ACC112 (cell line): ENCODE measurements at regions not wholly inside any gene's neighbourhood (a gene's known extent, or its start where the extent isn't known, plus 50 kb on each side); places are given as distances from the start of the nearest gene placed in this dataset.

ENCODE experiments used
- H2AFZ ChIP-seq: fragments of 200-600 bp; sonication (generic); one replicate; pipeline ENCODE4 v1.6.0; 2017; ENCODE audit warnings: antibody characterized with exemption, low read length; ENCODE audit not compliant: unreplicated experiment
- H3K27ac ChIP-seq: fragments of 200-600 bp; sonication (generic); 2 replicates; pipeline ENCODE4 v1.5.1; 2014; ENCODE audit warnings: low read depth, mild to moderate bottlenecking, antibody characterized with exemption, low read length, moderate library complexity
- H3K27me3 ChIP-seq: fragments of 200-600 bp; sonication (generic); 2 replicates; pipeline ENCODE4 v1.6.1; 2014; ENCODE audit warnings: mild to moderate bottlenecking, antibody characterized with exemption, low read length, moderate library complexity, mixed read lengths; ENCODE audit not compliant: insufficient read depth
- H3K36me3 ChIP-seq: fragments of 200-600 bp; sonication (generic); 2 replicates; pipeline ENCODE4 v1.6.1; 2016; ENCODE audit warnings: mild to moderate bottlenecking, antibody characterized with exemption, low read length, moderate library complexity, mixed read lengths; ENCODE audit not compliant: insufficient read depth
- H3K4me1 ChIP-seq: fragments of 200-600 bp; sonication (generic); one replicate; pipeline ENCODE4 v1.6.1; 2016; ENCODE audit warnings: low read length, mixed read lengths; ENCODE audit not compliant: insufficient read depth, unreplicated experiment, control insufficient read depth
- H3K4me3 ChIP-seq: fragments of 200-600 bp; sonication (generic); 2 replicates; pipeline ENCODE4 v1.5.1; 2014; ENCODE audit warnings: mild to moderate bottlenecking, low read depth, low read length
- H3K79me2 ChIP-seq: fragments of 200-600 bp; sonication (generic); one replicate; pipeline ENCODE4 v1.6.0; 2016; ENCODE audit warnings: low read length; ENCODE audit not compliant: control insufficient read depth, unreplicated experiment, insufficient read depth

DNA sequence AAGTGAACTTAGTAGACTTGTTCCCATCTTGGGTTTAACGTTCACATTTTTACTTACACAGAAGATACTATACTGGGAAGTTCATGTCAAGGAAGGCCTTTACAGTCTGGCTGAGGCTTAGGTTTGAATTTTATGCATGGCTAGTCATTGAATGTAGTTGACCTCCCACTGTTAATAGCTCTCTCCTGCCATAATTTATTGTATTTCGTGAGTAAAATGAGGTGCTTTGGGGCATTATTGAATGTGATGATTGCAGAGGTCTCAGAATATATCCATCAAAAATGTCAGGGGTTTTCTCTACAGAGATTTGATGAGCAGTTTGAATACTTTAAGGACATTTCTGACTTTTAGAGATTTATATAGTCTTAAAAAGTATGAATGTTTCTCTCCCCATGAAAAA is 356.6 kb upstream of the GRM7 start:
- Histone ChIP-seq H3K4me1 (no peaks in the 10 kb centered on the region), H3K79me2 (no peaks in the 10 kb centered on the region), H3K36me3 (no peaks in the 10 kb centered on the region), H3K27ac (no peak overlapping the region), H3K27me3 (no peaks in the 10 kb centered on the region), H2AFZ (no peak overlapping the region), H3K4me3 (no peak overlapping the region)

DNA sequence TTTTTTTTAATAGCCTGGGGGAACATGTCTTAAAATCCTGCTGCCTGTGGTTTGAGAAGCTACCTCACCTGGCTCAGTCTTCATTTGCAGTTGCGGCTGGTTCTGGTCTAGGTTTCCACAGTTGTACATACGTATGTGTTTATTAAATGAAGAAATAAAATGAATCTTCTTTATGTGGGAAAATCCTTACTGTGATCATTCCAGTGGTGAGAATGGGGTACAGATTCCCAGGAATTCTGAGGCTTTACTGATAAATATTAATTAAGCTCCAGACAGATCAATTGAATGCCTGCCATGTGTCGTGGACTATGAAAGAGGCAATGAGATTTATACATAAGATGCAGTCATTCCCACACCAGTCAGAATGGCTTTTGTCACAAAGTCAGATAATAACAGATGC is 356.1 kb upstream of the GRM7 start:
- Histone ChIP-seq H3K27ac (no peak overlapping the region), H3K36me3 (no peaks in the 10 kb centered on the region), H2AFZ (no peak overlapping the region), H3K4me3 (no peak overlapping the region), H3K79me2 (no peaks in the 10 kb centered on the region), H3K27me3 (no peaks in the 10 kb centered on the region), H3K4me1 (no peaks in the 10 kb centered on the region)

DNA sequence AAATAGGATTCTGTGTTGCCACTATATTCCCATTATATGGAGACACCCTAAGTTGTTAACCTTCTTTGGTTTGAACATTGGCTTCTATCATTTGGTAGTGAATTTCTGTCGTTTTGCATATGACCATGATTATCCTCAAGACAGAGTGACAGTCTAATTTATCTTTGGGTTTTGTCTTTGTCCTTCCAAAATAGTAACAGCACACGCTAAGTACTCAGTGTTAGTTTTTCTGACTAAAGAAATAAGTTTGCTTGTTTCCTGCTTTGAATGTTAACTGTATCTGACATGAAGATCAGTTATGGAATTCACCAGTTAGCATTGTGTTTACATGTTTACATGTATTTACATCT is 352.5 kb upstream of the GRM7 start:
- no peaks in the 10 kb centered on the region for H3K4me1 ChIP-seq
- no peaks in the 10 kb centered on the region for H3K79me2 ChIP-seq
- H2AFZ ChIP-seq, result no peak overlapping the region
- H3K27ac ChIP-seq, result no peak overlapping the region
- H3K4me3 ChIP-seq, result peak overlapping the region; percentile 75
- H3K27me3 ChIP-seq, result no peaks in the 10 kb centered on the region
- H3K36me3 ChIP-seq, result no peaks in the 10 kb centered on the region

DNA sequence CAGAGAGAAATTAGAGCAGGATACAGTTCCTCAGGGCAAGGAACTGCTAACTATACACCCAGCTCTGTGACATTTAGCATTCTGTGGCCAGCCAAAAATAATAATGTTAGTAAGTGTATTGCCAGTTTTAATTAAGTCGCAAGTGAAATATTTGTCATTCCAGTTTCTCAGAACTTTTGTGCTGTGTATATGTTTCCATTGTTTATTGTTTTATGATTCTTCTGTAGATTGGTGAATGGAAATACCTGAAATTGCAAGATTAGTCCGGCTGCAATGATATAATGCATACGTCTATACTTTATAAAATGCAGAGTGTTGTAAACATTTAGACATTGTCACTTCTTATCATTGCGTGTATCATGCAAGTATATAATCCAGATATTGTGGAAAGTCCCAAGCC is 351.3 kb upstream of the GRM7 start:
- H3K79me2 ChIP-seq, result no peaks in the 10 kb centered on the region

DNA sequence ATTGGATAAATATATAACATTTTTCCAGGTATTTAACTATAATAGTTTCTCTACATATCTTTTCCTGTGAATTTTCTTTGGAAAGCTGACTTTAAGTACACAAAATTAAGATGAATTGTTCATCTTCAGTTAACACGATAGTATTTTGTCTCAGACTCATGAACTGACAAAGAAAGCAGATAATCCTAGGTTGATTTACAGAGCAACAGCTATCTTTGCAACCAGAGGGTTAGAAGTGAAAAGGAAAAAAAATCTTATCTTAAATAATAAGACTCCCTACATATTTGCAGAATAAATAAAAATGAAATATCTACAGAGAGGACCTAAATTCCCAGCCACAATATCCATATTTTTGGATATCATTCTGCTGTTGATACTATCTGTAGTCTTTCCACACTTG is 350.2 kb upstream of the GRM7 start:
- Histone ChIP-seq H3K4me1 (no peaks in the 10 kb centered on the region), H3K27me3 (no peaks in the 10 kb centered on the region), H3K36me3 (no peaks in the 10 kb centered on the region), H3K27ac (no peak overlapping the region), H2AFZ (no peak overlapping the region), H3K79me2 (no peaks in the 10 kb centered on the region), H3K4me3 (no peak overlapping the region)

More for the DNA sequence above, 351.3 kb upstream of the GRM7 start:
- Histone ChIP-seq H3K4me3 (peak overlapping the region; percentile 75), H3K27me3 (no peaks in the 10 kb centered on the region), H3K27ac (no peak overlapping the region), H3K36me3 (no peaks in the 10 kb centered on the region), H2AFZ (no peak overlapping the region), H3K4me1 (no peaks in the 10 kb centered on the region)

DNA sequence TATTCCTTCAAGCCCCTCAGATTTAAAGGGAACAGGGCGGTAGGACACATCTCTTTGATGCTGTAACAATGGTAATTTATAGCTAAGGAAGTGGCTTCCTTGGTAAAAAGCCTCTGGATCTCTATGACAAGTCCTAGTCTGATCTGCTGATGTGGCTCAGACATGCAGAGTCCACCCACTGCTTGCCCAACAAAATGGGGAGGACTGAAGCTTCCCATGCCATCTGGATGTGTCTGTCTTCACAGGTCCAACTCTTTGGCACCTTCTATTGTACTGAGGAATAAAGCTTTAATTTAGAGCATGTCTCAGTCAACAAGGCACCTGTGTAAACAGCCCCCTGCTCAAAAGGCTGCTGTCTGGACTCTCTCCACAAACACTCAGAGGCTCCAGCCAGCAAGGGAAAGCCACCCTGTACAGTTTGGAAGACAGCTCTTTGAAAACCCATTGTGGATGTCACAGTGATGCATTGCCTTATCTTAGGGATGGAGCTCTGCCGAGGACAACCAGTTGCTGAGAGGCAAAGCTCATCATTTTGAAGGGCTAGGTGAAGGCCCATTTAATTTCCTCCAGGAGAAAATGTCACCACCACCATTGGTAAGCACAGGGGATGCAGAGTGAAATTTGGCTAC is 348.6 kb upstream of the GRM7 start:
- Histone ChIP-seq H3K27me3 (no peaks in the 10 kb centered on the region), H2AFZ (no peak overlapping the region)

DNA sequence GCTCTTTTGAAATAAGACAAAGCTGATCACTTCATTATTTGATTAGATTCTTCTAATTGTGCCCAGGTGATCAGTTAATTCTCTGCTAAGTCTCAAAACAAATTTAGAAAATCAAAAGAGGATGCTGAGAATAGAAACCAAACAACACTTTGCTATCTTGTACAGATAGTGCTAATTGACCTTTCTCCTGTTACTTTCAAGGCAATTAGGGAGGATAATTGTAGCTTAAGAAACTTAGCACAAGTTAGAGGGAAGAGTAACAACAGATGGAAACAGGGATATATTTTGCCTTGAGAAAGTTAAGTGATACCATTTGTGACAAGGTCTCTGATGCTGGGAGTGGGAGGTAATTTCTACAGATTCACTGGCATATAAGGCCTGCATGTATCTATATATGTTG is 344.8 kb upstream of the GRM7 start:
- H3K27me3 ChIP-seq, result no peaks in the 10 kb centered on the region
- no peaks in the 10 kb centered on the region for H3K4me1 ChIP-seq
- no peak overlapping the region for H3K4me3 ChIP-seq
- no peaks in the 10 kb centered on the region for H3K36me3 ChIP-seq
- no peak overlapping the region for H3K27ac ChIP-seq
- H2AFZ ChIP-seq, result no peak overlapping the region
- no peaks in the 10 kb centered on the region for H3K79me2 ChIP-seq

More for the DNA sequence above, 348.6 kb upstream of the GRM7 start:
- no peaks in the 10 kb centered on the region for H3K4me1 ChIP-seq
- no peak overlapping the region for H3K27ac ChIP-seq
- no peaks in the 10 kb centered on the region for H3K36me3 ChIP-seq
- H3K4me3 ChIP-seq, result no peak overlapping the region
- no peaks in the 10 kb centered on the region for H3K79me2 ChIP-seq

DNA sequence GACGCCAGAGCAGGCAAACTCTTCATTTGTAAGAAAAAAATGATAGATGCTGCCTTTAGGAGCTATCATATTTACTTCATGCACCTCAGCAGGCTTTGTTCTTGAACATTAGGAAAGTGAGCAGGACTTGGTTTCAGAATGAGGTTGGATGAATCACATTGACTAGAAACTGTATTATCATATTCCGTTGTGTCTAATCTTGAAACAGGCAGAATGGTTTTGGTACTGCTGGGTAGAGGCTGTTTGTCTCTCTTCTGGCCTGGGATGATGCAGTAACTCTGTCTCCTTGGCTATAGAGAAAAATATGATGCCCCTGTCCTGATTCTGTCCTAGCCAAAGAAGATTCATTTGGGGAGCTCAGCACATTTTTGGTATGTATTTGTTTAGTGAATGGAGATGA is 344.2 kb upstream of the GRM7 start:
- H3K27me3 ChIP-seq, result no peaks in the 10 kb centered on the region
- no peak overlapping the region for H3K27ac ChIP-seq
- no peak overlapping the region for H3K4me3 ChIP-seq
- no peak overlapping the region for H2AFZ ChIP-seq
- no peaks in the 10 kb centered on the region for H3K36me3 ChIP-seq
- H3K79me2 ChIP-seq, result no peaks in the 10 kb centered on the region
- no peaks in the 10 kb centered on the region for H3K4me1 ChIP-seq

DNA sequence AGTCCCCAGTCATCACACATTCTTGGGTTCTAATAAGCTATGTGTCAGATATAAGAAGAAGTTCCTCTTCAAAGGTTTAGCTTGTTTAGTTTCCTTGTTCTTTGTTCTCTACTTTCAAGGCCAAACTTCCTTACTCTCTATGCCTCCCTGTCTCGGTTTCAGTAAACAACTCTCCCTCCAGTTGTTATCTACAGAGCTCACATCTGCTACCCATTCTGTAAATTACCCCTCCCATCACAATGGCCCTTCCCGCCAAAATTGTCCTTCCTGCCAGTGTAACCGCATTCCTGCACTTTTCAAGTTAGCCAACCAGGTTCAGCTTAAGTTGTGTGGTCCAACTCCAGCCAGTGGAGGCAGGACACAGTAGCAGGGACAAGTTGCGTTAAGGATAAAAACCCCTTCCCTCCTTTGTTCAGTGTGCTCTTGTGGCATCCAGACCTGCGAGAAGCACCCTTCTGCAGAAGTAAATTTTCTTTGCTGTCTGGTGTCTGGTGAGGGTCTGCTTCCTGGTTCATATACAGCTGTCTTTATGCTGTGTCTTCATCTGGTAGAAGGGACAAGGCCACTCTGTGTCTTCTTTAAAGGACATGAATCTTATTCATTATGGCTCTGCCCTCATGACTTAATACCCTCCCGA is 342.1 kb upstream of the GRM7 start:
- Histone ChIP-seq H2AFZ (no peak overlapping the region), H3K4me3 (no peak overlapping the region), H3K79me2 (no peaks in the 10 kb centered on the region), H3K27ac (no peak overlapping the region), H3K4me1 (no peaks in the 10 kb centered on the region), H3K27me3 (no peaks in the 10 kb centered on the region), H3K36me3 (no peaks in the 10 kb centered on the region)

DNA sequence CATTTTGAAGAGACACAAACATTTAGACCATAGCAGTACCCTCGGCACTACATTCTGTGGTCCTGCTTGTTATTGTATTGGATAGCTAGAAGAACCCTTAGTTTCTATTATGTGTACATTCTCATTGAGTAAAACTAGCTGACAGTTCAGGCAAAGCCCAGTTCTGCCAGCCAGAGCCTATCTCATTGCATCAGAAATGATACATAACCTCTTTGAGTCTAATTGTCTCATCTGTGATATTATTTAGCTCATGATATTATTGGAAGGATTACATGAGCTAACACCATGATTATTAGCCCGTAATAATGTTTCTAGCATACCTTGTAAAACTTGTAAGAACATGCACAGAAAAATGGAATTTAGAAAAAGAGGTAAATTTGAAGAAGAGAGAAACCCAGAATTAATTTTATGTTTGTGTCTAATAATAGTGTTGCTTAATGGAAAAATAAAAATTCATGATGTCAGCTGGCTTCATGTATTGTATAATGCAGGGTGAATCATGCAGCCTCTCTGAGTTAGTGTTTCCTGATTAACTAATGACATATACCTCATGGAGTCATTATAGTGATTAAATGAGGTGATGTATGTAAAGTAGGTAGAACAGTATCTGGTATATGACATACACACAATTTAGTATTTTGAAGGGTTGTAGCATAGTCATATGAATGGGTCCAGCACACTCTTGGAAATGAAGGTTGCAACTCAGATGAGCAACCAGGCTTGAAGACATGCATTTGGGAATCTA is 339.4 kb upstream of the GRM7 start:
- H2AFZ ChIP-seq, result no peak overlapping the region
- no peak overlapping the region for H3K27ac ChIP-seq
- H3K79me2 ChIP-seq, result no peaks in the 10 kb centered on the region
- no peaks in the 10 kb centered on the region for H3K27me3 ChIP-seq
- H3K36me3 ChIP-seq, result no peaks in the 10 kb centered on the region
- H3K4me3 ChIP-seq, result no peak overlapping the region
- no peaks in the 10 kb centered on the region for H3K4me1 ChIP-seq

DNA sequence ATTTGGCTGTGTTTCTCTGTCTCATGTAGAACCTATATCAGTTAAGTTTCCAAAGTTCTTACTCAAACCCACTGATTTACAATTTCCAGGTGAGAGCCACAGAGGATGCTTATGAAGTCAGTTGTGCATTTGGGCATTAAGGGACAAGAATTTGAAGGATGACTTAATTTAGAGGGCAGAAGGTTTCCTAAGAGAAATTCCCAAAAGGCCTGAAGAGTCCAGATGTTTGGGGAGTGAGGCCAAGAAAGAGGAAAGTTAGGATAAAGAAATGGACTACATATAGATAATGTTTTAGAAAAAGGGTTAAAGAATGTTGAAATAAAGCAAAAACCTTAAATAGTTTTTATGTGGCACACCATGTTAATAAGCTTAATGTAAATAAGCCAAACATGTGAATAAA is 338.7 kb upstream of the GRM7 start:
- no peaks in the 10 kb centered on the region for H3K79me2 ChIP-seq
- H3K36me3 ChIP-seq, result no peaks in the 10 kb centered on the region

More for the DNA sequence above, 338.7 kb upstream of the GRM7 start:
- Histone ChIP-seq H3K4me1 (no peaks in the 10 kb centered on the region), H3K27ac (no peak overlapping the region), H3K27me3 (no peaks in the 10 kb centered on the region), H2AFZ (no peak overlapping the region), H3K4me3 (no peak overlapping the region)
